A549 (cell line): ENCODE measurements at regions not wholly inside any gene's neighbourhood (a gene's known extent, or its start where the extent isn't known, plus 50 kb on each side); places are given as distances from the start of the nearest gene placed in this dataset.

Experiments
- BCL3 ChIP-seq: fragments of >200 bp; sonication (Bioruptor Twin); formaldehyde crosslinking; IDR thresholded peaks from 3 replicates; pipeline ENCODE4 v1.6.1; 2016
- CHD2 ChIP-seq: fragments of 150-350 bp; IDR thresholded peaks from 2 replicates; pipeline ENCODE4 v1.6.1; 2014; ENCODE audit warnings: low read length; ENCODE audit not compliant: partially characterized antibody
- CTCF ChIP-seq: fragments of >200 bp; sonication (Bioruptor Twin); formaldehyde crosslinking; IDR thresholded peaks from 3 replicates; pipeline ENCODE4 v1.5.1; 2016
- EP300 ChIP-seq, 2 experiments: fragments of >200 bp; sonication (Bioruptor Twin); formaldehyde crosslinking; IDR thresholded peaks; 2 replicates in 1 of 2; 3 replicates in 1 of 2; pipeline ENCODE4 v1.6.1; 2016 to 2017
- POLR2A ChIP-seq: IDR thresholded peaks from 2 replicates; pipeline ENCODE4 v1.6.1; 2012; ENCODE audit warnings: mild to moderate bottlenecking, low read length
- SMC3 ChIP-seq: fragments of >200 bp; sonication (Bioruptor Twin); formaldehyde crosslinking; IDR thresholded peaks from 3 replicates; pipeline ENCODE4 v1.6.1; 2018; ENCODE audit warnings: inconsistent platforms
- TP53 ChIP-seq: fragments of 250-450 bp; sonication (Bioruptor Pico); IDR thresholded peaks from 2 replicates; pipeline ENCODE4 v1.5.0; 2021; ENCODE audit warnings: mild to moderate bottlenecking, moderate library complexity

GRCh38 chr3:7999384-7999783 is 502.2 kb upstream of the LMCD1 start:
- TF ChIP-seq CHD2 = no peak
- TF ChIP-seq POLR2A = no peak
- TF ChIP-seq TP53 (CRISPR knock-in tag) = no peak
- TF ChIP-seq EP300 (IDR thresholded peaks at IDR 0.05) = no peak
- TF ChIP-seq BCL3 = no peak
- TF ChIP-seq SMC3 = no peak
- no peak for TF ChIP-seq CTCF
